Small intestine (tissue), 7 donors: ENCODE measurements at regions not wholly inside any gene's neighbourhood (a gene's known extent, or its start where the extent isn't known, plus 50 kb on each side); places are given as distances from the start of the nearest gene placed in this dataset.
"Not testable (repeated sequence)": the region's sequence is repeated elsewhere in the genome, so short reads cannot be mapped to it uniquely, and the experiment has no call there.

Experiments
- DNase-seq, 2 donors: peaks; one replicate each; pipeline versions ENCODE4 v3.0.0 to v3.0.0-alpha.2; 2013
- FAIRE-seq: peaks from 2 replicates; lab custom pipeline; 2012; peaks lifted over from hg19 to GRCh38; lab: Jason Lieb, UNC
- H3K27ac ChIP-seq, 3 donors: one replicate each; pipeline ENCODE4 v1.5.1; 2013; ENCODE audit warnings: low read length in 2 of 3, mild to moderate bottlenecking in 2 of 3, control low read depth in 1 of 3, inconsistent platforms in 1 of 3, low read depth in 1 of 3, moderate library complexity in 1 of 3
- H3K27me3 ChIP-seq, 3 donors: one replicate each; pipeline ENCODE4 v1.6.1; 2013; ENCODE audit warnings: low read length in 3 of 3, inconsistent platforms in 1 of 3; ENCODE audit not compliant: control insufficient read depth in 3 of 3, insufficient read depth in 3 of 3
- H3K36me3 ChIP-seq, 3 donors: one replicate each; pipeline ENCODE4 v1.6.1; 2013; ENCODE audit warnings: low read length in 3 of 3, inconsistent platforms in 1 of 3, low read depth in 1 of 3, mild to moderate bottlenecking in 1 of 3, moderate library complexity in 1 of 3; ENCODE audit not compliant: control insufficient read depth in 3 of 3, insufficient read depth in 2 of 3
- H3K4me1 ChIP-seq, 3 donors: one replicate each; pipeline ENCODE4 v1.6.1; 2013; ENCODE audit warnings: low read length in 2 of 3, inconsistent platforms in 1 of 3, low read depth in 1 of 3, mild to moderate bottlenecking in 1 of 3, moderate library complexity in 1 of 3; ENCODE audit not compliant: control insufficient read depth in 3 of 3, insufficient read depth in 2 of 3
- H3K4me3 ChIP-seq, 3 donors: one replicate each; pipeline ENCODE4 v1.5.1; 2013; ENCODE audit warnings: low read length in 3 of 3, control low read depth in 1 of 3, inconsistent platforms in 1 of 3, low read depth in 1 of 3, mild to moderate bottlenecking in 1 of 3, moderate library complexity in 1 of 3
- H3K9me3 ChIP-seq, 2 donors: one replicate each; pipeline ENCODE4 v1.6.1; 2013; ENCODE audit warnings: low read depth in 1 of 2, low read length in 1 of 2; ENCODE audit not compliant: control insufficient read depth in 2 of 2, insufficient read depth in 1 of 2
- whole genome bisulfite sequencing, 3 donors: extraction: QIAGEN DNeasy Blood & Tissue Kit; methylation state at CpG; one replicate each; pipeline ENCODE4 v1.1.7; 2013; 5-methylcytosine and 5-hydroxymethylcytosine counted together
- donor health status: healthy with polysubstance abuse.
- donor health status: control.
- donor health status: control.
- donor health status: Bipolar disorder and iron deficiency.
- donor health status: healthy.

GRCh38 chr3:197398286-197398878 lies 100.0 kb upstream of the DLG1 start:
- FAIRE-seq (no peak), DNase-seq (no peak)
- Histone ChIP-seq H3K27ac (no peak overlapping the region), H3K4me3 (no peak overlapping the region), H3K9me3 (no peaks in the 10 kb centered on the region), H3K27me3 (no peaks in the 10 kb centered on the region), H3K36me3 (no peaks in the 10 kb centered on the region), H3K4me1 (no peaks in the 10 kb centered on the region)
- 47 to 55% (median 53%) methylated on average over 6 of the region's 6 CpGs for WGBS, 3 donors

- Histone ChIP-seq H3K27ac (no peak overlapping the region), H3K4me3 (no peak overlapping the region), H3K27me3 (no peaks in the 10 kb centered on the region), H3K36me3 (no peaks in the 10 kb centered on the region), H3K9me3 (no peaks in the 10 kb centered on the region), H3K4me1 (no peaks in the 10 kb centered on the region)
- 84 to 94% (median 94%) methylated on average over 9 of the region's 9 CpGs for WGBS, 3 donors
- FAIRE-seq, result no peak
- DNase-seq, result no peak
Observed at GRCh38 chr3:197397838-197398237, 99.4 kb upstream of the DLG1 start.

- H3K9me3 ChIP-seq, result no peaks in the 10 kb centered on the region
- H3K4me1 ChIP-seq, result no peaks in the 10 kb centered on the region
- no peak overlapping the region for H3K4me3 ChIP-seq
- no peak overlapping the region for H3K27ac ChIP-seq
- H3K36me3 ChIP-seq, result no peaks in the 10 kb centered on the region
- no peaks in the 10 kb centered on the region for H3K27me3 ChIP-seq
- DNase-seq (peak in 1 of 2 donors; percentile 19), FAIRE-seq (no peak)
- WGBS, 3 donors, result 77 to 89% (median 82%) methylated on average over 25 of the region's 25 CpGs
Observed at GRCh38 chr3:197394464-197395321, 96.3 kb upstream of the DLG1 start.

GRCh38 chr3:197394126-197394463 lies 95.7 kb upstream of the DLG1 start:
- H3K27ac ChIP-seq, H3K4me3 ChIP-seq, H3K36me3 ChIP-seq, H3K9me3 ChIP-seq, FAIRE-seq, H3K27me3 ChIP-seq, H3K4me1 ChIP-seq, DNase-seq: not testable (repeated sequence)
- 89 to 93% (median 92%) methylated on average over 8 of the region's 8 CpGs for WGBS, 3 donors

- H3K27ac ChIP-seq, result no peak overlapping the region
- no peaks in the 10 kb centered on the region for H3K4me1 ChIP-seq
- H3K9me3 ChIP-seq, result no peaks in the 10 kb centered on the region
- FAIRE-seq (no peak), DNase-seq (no peak)
- H3K4me3 ChIP-seq, result no peak overlapping the region
- H3K36me3 ChIP-seq, result no peaks in the 10 kb centered on the region
- 79 to 87% (median 81%) methylated on average over 4 of the region's 4 CpGs for WGBS, 3 donors
- H3K27me3 ChIP-seq, result no peaks in the 10 kb centered on the region
Observed at GRCh38 chr3:197393711-197394110, 95.3 kb upstream of the DLG1 start.

GRCh38 chr3:197392961-197393360 lies 94.5 kb upstream of the DLG1 start:
- FAIRE-seq (no peak), DNase-seq (no peak)
- Histone ChIP-seq H3K9me3 (no peaks in the 10 kb centered on the region), H3K4me1 (no peaks in the 10 kb centered on the region), H3K36me3 (no peaks in the 10 kb centered on the region), H3K4me3 (no peak overlapping the region), H3K27ac (no peak overlapping the region), H3K27me3 (no peaks in the 10 kb centered on the region)
- 57 to 70% (median 66%) methylated on average over 3 of the region's 3 CpGs for WGBS, 3 donors

- H3K9me3 ChIP-seq, result no peaks in the 10 kb centered on the region
- no peaks in the 10 kb centered on the region for H3K36me3 ChIP-seq
- no peak overlapping the region for H3K4me3 ChIP-seq
- peaks cover 0 to 13% (median 0%) of the 10 kb centered on the region in 3 donors for H3K4me1 ChIP-seq
- WGBS, 3 donors, result 74 to 80% (median 80%) methylated on average over 2 of the region's 2 CpGs
- no peaks in the 10 kb centered on the region for H3K27me3 ChIP-seq
- FAIRE-seq (no peak), DNase-seq (no peak)
- no peak overlapping the region for H3K27ac ChIP-seq
Observed at GRCh38 chr3:197381371-197381770, 83.0 kb upstream of the DLG1 start.

GRCh38 chr3:197380786-197381185 lies 82.4 kb upstream of the DLG1 start:
- Histone ChIP-seq H3K4me3 (no peak overlapping the region), H3K36me3 (no peaks in the 10 kb centered on the region), H3K9me3 (no peaks in the 10 kb centered on the region), H3K27ac (no peak overlapping the region), H3K27me3 (no peaks in the 10 kb centered on the region), H3K4me1 (peaks cover 0 to 13% (median 0%) of the 10 kb centered on the region in 3 donors)
- FAIRE-seq (no peak), DNase-seq (peak in 1 of 2 donors; percentile 44)
- whole genome bisulfite sequencing, 3 donors, result 85 to 92% (median 88%) methylated on average over 5 of the region's 5 CpGs
